ENCODE measurements at regions not wholly inside any gene's neighbourhood (a gene's known extent, or its start where the extent isn't known, plus 50 kb on each side); places are given as distances from the start of the nearest gene placed in this dataset.

- DNase-seq (ENCODE audit: low read depth): no peak
Measured at GRCh38 chr1:98032958-98033357, 112.1 kb upstream of the DPYD start.

GRCh38 chr1:98030976-98031375, 110.1 kb upstream of the DPYD start:
- no peak for DNase-seq (ENCODE audit: low read depth)

- DNase-seq (ENCODE audit: low read depth): no peak
Measured at GRCh38 chr1:98030483-98030882, 109.6 kb upstream of the DPYD start.

- no peak for DNase-seq (ENCODE audit: low read depth)
Measured at GRCh38 chr1:98028800-98029199, 108.0 kb upstream of the DPYD start.

- DNase-seq (ENCODE audit: low read depth): no peak
Measured at GRCh38 chr1:98027103-98027705, 106.4 kb upstream of the DPYD start.

GRCh38 chr1:98025858-98026257, 105.0 kb upstream of the DPYD start:
- DNase-seq (ENCODE audit: low read depth): no peak

GRCh38 chr1:98021126-98021525, 100.3 kb upstream of the DPYD start:
- DNase-seq (ENCODE audit: low read depth): no peak

GRCh38 chr1:98019747-98020146, 98.9 kb upstream of the DPYD start:
- no peak for DNase-seq (ENCODE audit: low read depth)

- no peak for DNase-seq (ENCODE audit: low read depth)
Measured at GRCh38 chr1:98018074-98018473, 97.2 kb upstream of the DPYD start.

GRCh38 chr1:98017184-98017583, 96.3 kb upstream of the DPYD start:
- no peak for DNase-seq (ENCODE audit: low read depth)

GRCh38 chr1:98008373-98008772, 87.5 kb upstream of the DPYD start:
- DNase-seq (ENCODE audit: low read depth): no peak

- DNase-seq (ENCODE audit: low read depth): no peak
Measured at GRCh38 chr1:98005326-98006010, 84.6 kb upstream of the DPYD start.

GRCh38 chr1:98003442-98003841, 82.6 kb upstream of the DPYD start:
- DNase-seq (ENCODE audit: low read depth): no peak

GRCh38 chr1:98002288-98002687, 81.5 kb upstream of the DPYD start:
- no peak for DNase-seq (ENCODE audit: low read depth)

- no peak for DNase-seq (ENCODE audit: low read depth)
Measured at GRCh38 chr1:98001764-98002163, 80.9 kb upstream of the DPYD start.

GRCh38 chr1:97999320-97999719, 78.5 kb upstream of the DPYD start:
- no peak for DNase-seq (ENCODE audit: low read depth)

- DNase-seq (ENCODE audit: low read depth): no peak
Measured at GRCh38 chr1:97996880-97997279, 76.0 kb upstream of the DPYD start.

- DNase-seq (ENCODE audit: low read depth): no peak
Measured at GRCh38 chr1:97989094-97989680, 68.4 kb upstream of the DPYD start.

- DNase-seq (ENCODE audit: low read depth): no peak
Measured at GRCh38 chr1:97986041-97987005, 65.5 kb upstream of the DPYD start.

- DNase-seq (ENCODE audit: low read depth): no peak
Measured at GRCh38 chr1:97983126-97983525, 62.3 kb upstream of the DPYD start.

- no peak for DNase-seq (ENCODE audit: low read depth)
Measured at GRCh38 chr1:97980530-97980929, 59.7 kb upstream of the DPYD start.

GRCh38 chr1:97976801-97977200, 56.0 kb upstream of the DPYD start:
- no peak for DNase-seq (ENCODE audit: low read depth)
